AG10803 (cell line): ENCODE measurements at regions not wholly inside any gene's neighbourhood (a gene's known extent, or its start where the extent isn't known, plus 50 kb on each side); places are given as distances from the start of the nearest gene placed in this dataset.
"Not testable (repeated sequence)": the region's sequence is repeated elsewhere in the genome, so short reads cannot be mapped to it uniquely, and the experiment has no call there.

Source experiments
- DNase-seq: peaks from one replicate; pipeline ENCODE4 v3.0.0; 2010; ENCODE audit warnings: low read depth
- H3K4me3 ChIP-seq: 2 replicates; pipeline ENCODE4 v1.5.1; 2011; ENCODE audit warnings: mild to moderate bottlenecking, low read length, control low read depth
- CTCF ChIP-seq: conservative IDR thresholded peaks from 2 replicates; pipeline ENCODE4 v1.5.1; 2011; ENCODE audit warnings: mild to moderate bottlenecking, low read length, control low read depth, inconsistent platforms

- TF ChIP-seq CTCF, result no peak
- no peak overlapping the region for H3K4me3 ChIP-seq
- no peak for DNase-seq
These were observed 109.8 kb downstream of the PLPPR4 start for GRCh38 chr1:99374109-99374508.

DNA sequence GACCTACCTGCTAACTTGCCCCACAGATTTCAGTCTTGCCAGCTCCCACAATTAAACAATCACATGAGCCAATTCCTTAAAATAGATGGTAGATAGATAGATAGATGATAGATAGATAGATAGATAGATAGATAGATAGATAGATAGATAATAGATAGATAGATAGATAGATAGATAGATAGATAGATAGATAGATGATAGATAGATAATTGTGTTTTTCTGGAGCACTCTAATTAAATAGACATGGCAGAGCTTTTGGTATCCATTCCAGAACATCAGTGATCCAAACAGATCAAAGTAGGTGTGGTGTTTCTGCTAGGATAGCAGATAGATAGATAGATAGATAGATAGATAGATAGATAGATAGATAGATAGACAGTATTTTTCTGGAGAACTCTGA, 110.4 kb downstream of the PLPPR4 start:
- not testable (repeated sequence) for H3K4me3 ChIP-seq, DNase-seq

DNA sequence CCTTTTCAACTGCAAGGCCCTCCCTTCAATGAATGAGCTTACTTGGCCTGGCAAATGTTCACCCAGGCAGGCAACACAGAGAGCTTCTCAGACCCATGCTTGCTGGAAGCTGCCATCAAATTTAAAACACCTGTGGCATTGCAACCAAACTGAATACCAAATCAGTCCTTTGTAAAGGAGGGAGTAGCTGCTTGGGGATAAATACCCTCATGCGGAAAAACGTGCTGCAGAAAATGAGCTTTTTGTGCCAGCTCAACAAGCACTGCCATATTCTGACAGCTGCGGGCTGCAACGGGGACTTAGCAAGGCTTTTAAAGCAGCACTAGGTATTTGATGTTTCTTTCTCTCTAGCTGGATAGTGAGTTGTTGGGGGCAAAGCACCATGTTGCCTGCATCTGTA, 119.7 kb downstream of the PLPPR4 start:
- no peak for TF ChIP-seq CTCF
- no peak overlapping the region for H3K4me3 ChIP-seq
- no peak for DNase-seq

GRCh38 chr1:99385852-99386251, 121.6 kb downstream of the PLPPR4 start:
- no peak overlapping the region for H3K4me3 ChIP-seq
- no peak for DNase-seq
- no peak for TF ChIP-seq CTCF

GRCh38 chr1:99396389-99396788, 132.1 kb downstream of the PLPPR4 start:
- H3K4me3 ChIP-seq, result no peak overlapping the region
- no peak for DNase-seq
- TF ChIP-seq CTCF, result no peak

- H3K4me3 ChIP-seq, result no peak overlapping the region
- TF ChIP-seq CTCF, result no peak
- DNase-seq, result peak; percentile 15
These were observed 132.7 kb downstream of the PLPPR4 start for GRCh38 chr1:99397029-99397428.

DNA sequence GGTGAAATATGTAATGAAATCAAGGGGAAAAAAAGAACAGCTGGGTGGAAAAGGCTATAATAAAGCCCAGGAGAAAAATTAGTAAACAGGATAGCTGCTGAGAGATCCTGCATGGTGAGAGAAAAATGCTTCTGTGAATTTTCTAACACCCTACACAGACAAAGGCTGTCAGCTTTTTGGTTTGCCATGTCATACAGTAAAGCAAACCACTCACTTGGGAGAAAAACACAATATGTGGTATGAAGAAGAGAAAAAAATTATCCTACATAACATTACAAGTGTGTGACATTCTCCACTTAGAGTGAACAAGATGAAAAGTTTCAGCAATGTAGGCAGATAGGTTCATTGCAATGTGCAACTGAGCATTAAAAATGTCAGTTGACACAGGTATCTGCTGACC, 133.6 kb downstream of the PLPPR4 start:
- no peak for TF ChIP-seq CTCF
- H3K4me3 ChIP-seq, result no peak overlapping the region
- no peak for DNase-seq

GRCh38 chr1:99401556-99401955, 137.3 kb downstream of the PLPPR4 start:
- DNase-seq, H3K4me3 ChIP-seq: not testable (repeated sequence)

- not testable (repeated sequence) for DNase-seq, H3K4me3 ChIP-seq
These were observed 140.1 kb downstream of the PLPPR4 start for GRCh38 chr1:99404399-99404798.

DNA sequence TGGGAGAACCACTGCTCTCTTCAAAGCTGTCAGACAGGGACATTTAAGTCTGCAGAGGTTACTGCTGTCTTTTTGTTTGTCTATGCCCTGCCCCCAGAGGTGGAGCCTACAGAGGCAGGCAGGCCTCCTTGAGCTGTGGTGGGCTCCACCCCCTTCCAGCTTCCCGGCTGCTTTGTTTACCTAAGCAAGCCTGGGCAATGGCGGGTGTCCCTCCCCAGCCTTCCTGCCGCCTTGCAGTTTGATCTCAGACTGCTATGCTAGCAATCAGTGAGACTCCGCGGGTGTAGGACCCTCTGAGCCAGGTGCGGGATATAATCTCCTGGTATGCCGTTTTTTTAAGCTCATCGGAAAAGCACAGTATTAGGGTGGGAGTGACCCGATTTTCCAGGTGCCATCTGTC, 141.0 kb downstream of the PLPPR4 start:
- DNase-seq, H3K4me3 ChIP-seq: not testable (repeated sequence)
